OCI-LY7 (cell line): ENCODE measurements at regions not wholly inside any gene's neighbourhood (a gene's known extent, or its start where the extent isn't known, plus 50 kb on each side); places are given as distances from the start of the nearest gene placed in this dataset.

Source experiments
- EZH2phosphoT487 ChIP-seq: fragments of 200-600 bp; sonication (generic); IDR thresholded peaks from 2 replicates; pipeline ENCODE4 v1.6.1; 2018; ENCODE audit warnings: low read depth, borderline replicate concordance, mild to moderate bottlenecking, mixed run types, antibody characterized with exemption, low read length, moderate library complexity, mixed read lengths
- TF ChIP-seq, protein P1 (sequence below): fragments of 200-600 bp; sonication (generic); conservative IDR thresholded peaks from 2 replicates; pipeline ENCODE4 v1.5.1; 2014; ENCODE audit warnings: mild to moderate bottlenecking, antibody characterized with exemption, low read length, moderate library complexity, mixed read lengths

GRCh38 chr16:60646631-60647030, 1389.6 kb downstream of the CDH8 start:
- TF ChIP-seq, protein P1, sequence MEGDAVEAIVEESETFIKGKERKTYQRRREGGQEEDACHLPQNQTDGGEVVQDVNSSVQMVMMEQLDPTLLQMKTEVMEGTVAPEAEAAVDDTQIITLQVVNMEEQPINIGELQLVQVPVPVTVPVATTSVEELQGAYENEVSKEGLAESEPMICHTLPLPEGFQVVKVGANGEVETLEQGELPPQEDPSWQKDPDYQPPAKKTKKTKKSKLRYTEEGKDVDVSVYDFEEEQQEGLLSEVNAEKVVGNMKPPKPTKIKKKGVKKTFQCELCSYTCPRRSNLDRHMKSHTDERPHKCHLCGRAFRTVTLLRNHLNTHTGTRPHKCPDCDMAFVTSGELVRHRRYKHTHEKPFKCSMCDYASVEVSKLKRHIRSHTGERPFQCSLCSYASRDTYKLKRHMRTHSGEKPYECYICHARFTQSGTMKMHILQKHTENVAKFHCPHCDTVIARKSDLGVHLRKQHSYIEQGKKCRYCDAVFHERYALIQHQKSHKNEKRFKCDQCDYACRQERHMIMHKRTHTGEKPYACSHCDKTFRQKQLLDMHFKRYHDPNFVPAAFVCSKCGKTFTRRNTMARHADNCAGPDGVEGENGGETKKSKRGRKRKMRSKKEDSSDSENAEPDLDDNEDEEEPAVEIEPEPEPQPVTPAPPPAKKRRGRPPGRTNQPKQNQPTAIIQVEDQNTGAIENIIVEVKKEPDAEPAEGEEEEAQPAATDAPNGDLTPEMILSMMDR, result no peak
- TF ChIP-seq EZH2phosphoT487, result no peak
